ENCODE measurements at regions not wholly inside any gene's neighbourhood (a gene's known extent, or its start where the extent isn't known, plus 50 kb on each side); places are given as distances from the start of the nearest gene placed in this dataset.

DNA sequence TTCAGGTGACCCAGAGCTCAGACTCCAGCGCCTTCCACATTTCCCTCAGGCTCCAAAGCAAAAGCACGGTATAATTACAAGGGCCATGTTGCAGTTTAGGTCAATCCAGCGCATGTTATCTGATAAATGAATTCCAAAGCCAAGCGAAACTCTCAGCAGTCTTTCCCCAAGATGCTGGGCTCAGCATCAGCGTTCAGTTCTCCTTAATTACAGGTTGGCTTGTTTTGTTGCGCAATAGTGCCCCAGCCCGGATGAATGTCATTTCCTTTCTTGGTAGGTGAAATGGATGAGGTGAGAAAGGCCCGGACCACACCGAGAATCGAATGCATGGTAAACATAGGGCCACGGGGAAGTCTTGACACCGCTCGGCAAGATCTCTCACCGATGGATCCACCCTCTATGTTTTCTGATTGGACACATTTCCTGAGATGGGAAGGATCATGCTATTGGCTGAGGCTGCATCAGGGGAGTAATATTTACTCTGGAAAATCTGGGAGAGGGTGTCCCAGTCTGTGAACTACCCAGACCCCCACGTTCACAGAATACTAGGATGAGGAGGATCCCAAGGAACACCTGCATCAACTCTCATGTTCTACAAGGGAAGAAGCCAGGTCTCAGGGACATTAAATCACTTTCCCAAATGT, 221.2 kb upstream of the ANKRD55 start:
- no peak for DNase-seq

DNA sequence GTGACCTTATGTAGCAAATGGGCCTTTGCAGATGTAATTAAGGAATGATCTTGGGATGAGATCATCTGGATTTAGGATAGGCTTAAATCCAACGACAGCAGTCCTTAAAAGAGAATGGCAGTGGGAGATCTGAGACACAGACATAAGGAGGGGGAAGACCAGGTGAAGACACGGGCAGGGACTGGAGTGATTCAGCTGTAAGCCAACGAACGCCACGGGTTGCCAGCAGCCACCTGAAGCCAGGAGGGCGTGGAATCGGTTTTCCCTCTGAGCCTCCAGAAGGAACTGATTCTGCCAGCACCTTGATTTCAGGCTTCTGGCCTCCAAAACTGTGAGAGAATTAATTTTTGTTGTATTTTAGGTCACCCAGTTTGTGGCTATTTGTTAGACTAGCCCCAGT, 218.6 kb upstream of the ANKRD55 start:
- DNase-seq = no peak

GRCh38 chr5:56450766-56451165, 217.6 kb upstream of the ANKRD55 start:
- no peak for DNase-seq

DNA sequence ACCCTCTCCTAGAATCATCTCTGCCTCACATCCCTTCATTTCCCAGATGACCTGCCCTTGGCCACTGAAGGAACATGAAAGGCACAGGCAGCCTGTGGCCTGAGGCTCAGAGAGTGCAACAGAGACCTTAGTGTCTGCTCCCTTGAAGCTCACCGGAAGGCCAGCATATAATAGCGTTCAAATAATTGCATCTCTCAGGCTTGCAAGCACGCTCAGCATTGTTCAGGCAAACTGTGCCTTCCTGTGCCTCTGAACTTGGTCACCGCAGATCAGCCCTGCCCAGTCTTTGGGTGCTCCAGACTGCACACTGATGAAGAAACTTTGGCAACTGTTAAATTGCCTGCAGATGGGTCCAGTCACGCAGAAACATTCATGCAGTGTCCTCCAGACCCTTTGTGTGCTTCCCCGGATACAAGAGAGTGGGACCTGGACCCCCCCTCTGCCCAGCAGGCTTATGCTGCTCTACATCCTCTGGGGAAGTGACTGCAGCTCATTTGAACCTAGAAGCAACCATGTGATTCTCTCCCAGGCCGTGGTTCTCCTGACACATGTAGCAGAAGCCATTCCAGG, 216.0 kb upstream of the ANKRD55 start:
- no peak for DNase-seq

DNA sequence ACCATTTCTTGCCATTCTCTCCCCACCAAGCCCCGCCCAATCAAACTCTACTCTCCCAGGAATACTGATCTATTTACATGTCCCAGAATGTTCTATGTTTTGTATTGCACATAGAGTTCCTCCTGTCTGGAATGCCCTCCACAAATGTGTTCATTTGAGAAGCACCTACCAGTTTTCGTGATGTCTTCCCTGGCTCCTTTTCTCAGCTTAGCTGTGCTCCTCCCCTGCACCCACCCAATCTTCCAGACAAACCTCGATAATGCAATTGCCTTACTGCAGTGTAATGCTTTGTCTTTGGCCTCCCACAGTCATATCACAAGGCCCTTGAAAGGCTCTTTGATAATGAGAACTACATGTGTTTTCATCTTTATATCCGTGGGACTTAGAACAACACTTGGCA, 214.5 kb upstream of the ANKRD55 start:
- no peak for DNase-seq

DNA sequence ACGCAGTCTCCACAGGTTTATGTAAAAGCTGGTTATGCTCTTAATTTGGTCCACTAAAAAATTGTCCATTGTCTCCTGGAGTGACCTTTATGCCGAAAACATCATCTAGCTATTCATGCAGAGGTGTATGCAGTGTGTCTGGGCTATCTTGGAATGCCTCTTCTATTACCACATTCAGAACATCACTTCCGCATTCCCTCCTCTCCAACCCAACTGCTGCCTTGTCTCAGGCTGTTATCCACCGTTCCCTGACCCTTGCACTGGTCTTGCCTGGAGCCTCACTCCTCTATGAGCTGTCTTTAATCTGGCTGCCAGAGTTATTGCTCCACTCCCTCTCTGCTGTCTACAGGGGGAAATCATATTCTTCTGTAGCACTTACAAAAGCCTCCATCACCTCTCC, 214.1 kb upstream of the ANKRD55 start:
- no peak for DNase-seq

- DNase-seq = no peak
These were observed 213.6 kb upstream of the ANKRD55 start for GRCh38 chr5:56446728-56447127.

GRCh38 chr5:56443826-56444225, 210.7 kb upstream of the ANKRD55 start:
- DNase-seq = no peak

DNA sequence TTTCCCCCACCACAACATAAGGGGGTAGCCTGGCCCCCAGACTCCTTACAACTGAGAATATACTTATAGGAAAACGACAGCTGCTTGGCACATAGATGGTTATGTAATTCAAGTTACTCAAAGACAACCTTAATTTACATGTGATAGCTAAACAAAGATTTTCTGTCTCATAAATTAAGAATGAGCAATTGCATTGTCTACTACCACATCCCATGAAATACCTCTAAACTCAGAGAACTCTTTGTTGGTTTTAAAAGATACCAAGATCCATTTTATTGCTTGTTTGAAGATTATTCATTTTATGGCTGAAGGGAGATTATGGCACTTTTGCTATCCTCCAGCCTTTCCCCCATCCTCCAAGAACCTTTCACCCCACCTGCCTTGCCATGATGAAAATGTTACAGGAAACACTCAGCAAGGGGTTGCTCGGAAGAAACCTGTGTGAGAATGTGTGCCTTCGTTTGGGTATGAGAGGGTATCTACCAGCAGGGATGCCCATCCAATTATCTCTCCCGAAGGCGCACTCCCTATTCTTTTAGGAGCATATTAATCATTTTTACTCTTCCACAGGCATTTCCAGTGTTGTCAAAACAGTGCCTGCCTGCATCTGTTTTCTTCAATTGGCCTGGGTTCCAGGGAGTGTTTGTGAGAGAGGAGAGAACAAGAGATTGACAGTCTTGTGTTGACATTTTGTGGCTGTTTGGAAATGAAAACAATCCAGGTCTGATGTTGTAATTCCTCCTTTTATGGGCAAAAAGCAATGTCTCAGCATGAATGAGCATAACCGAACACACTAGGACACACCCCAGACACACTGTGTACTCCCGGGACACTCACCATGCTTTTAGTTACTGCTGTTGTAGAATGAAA, 208.0 kb upstream of the ANKRD55 start:
- no peak for DNase-seq

DNA sequence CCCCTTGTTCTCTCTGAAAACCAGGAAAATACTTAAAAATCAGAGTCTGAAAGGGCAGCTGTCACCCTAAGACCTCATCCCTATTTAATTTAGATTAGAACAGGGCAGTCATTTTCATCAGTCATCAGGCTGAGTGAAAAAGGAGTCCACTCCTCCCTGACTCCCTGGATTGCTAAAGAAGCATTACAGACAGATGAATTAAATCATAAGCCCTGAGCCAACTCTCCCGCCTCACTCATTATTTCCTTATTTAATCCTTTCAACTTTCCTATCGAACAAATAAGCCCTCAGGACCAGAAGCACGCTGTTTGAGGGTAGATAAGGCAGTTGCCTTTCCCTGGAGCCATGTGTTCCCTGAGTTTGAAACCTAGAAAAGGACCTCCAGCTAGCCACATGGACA, 201.9 kb upstream of the ANKRD55 start:
- no peak for DNase-seq

GRCh38 chr5:56433039-56433617, 200.0 kb upstream of the ANKRD55 start:
- no peak for DNase-seq

DNA sequence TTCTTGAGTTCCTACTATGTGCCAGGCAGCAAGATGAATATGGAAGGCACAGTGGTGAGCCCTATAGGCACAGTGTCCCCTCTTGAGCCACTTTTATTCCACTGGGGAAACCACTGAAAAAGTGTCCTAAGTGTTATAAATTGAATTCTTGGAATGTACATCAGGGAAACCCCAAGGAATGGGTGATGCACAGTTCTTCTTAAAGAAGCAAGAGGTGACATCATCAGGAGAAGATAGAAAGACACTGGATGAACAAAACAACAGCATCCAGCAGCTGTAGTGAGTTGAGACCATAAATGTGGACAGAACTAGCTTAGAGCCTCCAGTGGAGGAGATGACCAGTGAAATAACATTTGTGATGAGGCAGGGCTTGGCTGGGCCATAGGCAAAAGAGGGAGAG, 199.2 kb upstream of the ANKRD55 start:
- DNase-seq = no peak

DNA sequence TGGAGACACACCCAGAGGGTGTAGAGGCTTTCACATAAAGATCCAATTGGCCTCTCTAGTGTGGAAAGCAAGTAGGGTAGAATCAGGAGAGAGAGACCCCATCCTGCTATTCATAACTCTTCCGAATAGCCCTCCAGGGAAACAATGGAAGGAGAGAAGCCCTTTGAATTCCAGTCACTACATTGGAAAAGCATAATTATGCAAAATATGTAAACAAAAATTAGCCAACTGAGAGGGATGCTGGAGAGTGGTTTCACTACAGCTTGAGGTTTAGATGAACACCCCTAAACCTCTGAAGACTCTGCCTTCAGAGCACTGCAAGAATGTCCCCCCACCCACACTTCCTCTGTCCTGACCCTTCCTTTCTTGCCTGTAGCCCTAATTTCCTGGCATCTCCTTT, 197.3 kb upstream of the ANKRD55 start:
- no peak for DNase-seq

- DNase-seq = no peak
These were observed 196.0 kb upstream of the ANKRD55 start for GRCh38 chr5:56429110-56429561.

GRCh38 chr5:56426693-56427092, 193.6 kb upstream of the ANKRD55 start:
- no peak for DNase-seq

DNA sequence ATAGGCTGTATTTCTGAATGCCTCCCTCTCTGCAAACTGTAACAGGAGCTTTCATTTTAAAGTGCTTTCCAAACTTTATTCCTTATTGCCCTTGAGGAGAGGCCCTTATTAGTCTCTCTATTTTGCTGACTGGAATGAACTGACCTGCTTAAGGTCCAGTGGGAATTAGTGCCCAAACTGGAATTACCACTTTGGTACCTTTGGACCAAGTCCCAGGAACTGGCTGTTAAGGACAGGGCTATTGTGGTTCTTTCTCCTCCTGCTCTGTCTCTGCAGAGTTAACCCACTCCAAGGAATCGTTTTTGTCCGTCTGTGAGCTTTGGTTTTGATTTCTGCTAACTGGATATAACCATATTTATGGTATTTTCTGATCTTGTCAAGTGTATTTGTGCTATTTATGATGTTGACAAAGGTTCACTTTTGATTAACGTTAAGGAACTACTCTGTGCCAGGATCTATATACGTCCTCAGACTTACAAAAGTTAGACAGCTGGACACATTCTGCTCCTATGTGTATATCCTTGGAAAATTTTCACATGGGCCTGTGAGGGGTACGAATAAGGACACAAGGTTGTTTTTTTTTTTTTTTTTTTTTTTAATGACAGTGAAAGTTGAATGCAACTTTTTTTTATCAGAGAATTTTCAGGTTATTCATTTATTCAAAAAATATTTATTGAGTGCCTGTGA, 189.1 kb upstream of the ANKRD55 start:
- DNase-seq = no peak

DNA sequence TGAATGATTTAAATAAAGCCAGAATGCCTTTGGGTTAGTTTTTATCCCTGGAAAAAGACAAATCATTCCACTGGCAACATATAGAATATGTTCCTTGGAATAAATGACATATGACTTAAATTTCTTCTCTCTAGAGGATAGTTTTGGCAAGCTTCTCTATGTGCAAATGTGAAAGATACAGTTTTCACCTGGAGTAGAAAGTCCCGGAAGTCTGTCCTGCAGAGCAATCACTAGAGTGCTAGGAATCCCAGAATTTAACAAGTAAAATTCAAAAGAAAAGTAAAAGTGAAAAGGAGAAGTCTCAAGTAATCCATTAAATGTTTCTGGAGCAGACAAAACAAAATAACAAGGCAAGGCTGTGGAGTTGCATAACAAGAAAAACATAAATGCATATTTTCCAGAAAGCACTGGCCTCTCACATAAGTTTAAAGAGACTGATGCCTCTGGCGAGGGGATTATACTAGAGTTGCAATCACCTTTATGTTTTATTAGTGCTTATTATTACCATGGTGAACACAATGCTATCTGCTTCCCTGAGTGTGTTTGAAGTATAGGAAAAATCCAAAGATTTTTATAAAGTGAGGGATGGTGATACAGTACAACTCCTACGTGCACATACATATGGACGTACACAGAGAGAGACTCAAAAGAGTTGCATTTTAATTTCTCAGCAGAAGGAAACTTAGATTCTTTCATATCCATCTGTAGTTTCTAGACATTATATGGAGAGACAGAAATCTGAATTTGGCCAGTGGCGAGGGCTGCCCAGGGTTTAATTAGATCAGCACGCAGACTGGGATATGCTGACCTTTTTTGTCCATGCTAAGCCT, 188.3 kb upstream of the ANKRD55 start:
- no peak for DNase-seq

DNA sequence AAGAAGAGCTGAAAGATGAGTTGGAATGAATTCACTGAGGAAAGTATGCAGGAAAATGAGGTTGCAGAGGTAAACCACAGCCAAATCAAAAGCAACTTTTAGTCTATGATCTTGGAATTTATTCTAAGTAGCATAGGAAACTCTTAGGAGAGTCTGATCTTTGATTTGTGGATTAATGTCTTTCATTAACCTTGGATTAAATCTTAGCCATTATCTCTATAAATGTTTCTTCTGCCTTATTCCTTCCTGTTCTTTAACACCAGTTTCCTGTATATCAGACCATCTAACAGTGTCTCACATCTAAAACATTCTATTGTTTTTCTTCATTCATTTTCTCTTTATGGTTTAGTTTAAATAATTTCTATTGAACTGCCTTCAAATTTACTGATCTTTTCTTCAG, 187.2 kb upstream of the ANKRD55 start:
- DNase-seq = no peak

DNA sequence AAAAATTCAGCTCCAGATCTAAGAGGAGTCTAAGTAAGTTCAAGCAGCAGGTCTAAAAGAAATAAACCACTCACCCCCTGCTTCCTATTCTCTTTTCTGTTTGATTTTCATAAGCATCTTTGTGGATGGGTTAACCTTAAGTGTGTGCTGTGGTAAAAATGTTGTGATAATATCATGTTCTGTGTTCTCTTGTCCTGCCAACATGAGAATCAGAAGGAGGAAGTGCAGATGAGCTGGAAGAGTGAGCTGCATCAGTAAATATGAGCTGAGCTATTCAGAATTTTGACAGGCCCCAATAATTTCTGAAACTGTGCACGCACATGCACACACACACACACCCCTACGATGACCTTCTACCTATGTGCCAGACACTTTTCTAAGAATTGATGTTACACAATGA, 186.5 kb upstream of the ANKRD55 start:
- no peak for DNase-seq

- no peak for DNase-seq
These were observed 182.2 kb upstream of the ANKRD55 start for GRCh38 chr5:56415356-56415765.

- DNase-seq = no peak
These were observed 180.9 kb upstream of the ANKRD55 start for GRCh38 chr5:56414066-56414465.

DNA sequence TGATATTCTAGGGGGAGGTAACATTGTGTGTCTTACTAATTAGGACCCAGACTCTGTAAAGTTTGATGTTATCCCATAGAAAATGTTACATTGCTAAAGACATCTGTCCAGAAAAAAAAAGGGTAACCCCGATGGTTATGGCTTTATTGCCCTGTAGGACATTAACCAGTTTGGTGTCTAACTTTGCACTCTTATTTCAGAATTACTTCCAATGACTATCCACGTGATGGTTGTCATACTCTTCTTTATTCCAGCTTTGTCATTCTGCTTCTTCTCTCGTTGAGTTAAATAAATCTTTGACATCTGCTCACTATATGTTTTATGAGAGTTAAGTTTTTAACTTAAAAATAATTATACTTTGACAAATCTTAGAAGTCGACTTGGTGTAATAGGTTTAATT, 180.4 kb upstream of the ANKRD55 start:
- no peak for DNase-seq

Data from cerebellar nuclear complex (tissue), 1 donor.